IMR-90 (cell line): ENCODE measurements at regions not wholly inside any gene's neighbourhood (a gene's known extent, or its start where the extent isn't known, plus 50 kb on each side); places are given as distances from the start of the nearest gene placed in this dataset.

Experiments used
- ATAC-seq: fragments of 200-7000 bp; cut with Tn5 transposase; 2 replicates; pipeline ENCODE4 v1.9.1; 2020; ENCODE audit warnings: low read depth, mild to moderate bottlenecking, moderate library complexity
- BruUV-seq: library from RNA; stranded (reverse); fragments of 400-500 nt; replicated peaks from 2 replicates; lab custom pipeline; 2021; lab: Mats Ljungman, UMichigan
- CTCF ChIA-PET: fragments of 300-600 bp; formaldehyde crosslinking; extraction: SDS; loops from one replicate; lab custom pipeline; 2021; ENCODE audit warnings: antibody characterized with exemption; lab: Yijun Ruan, JAX
- POLR2A ChIA-PET: fragments of 300-600 bp; sonication (Branson Sonifier 250); formaldehyde crosslinking; loops from one replicate; lab custom pipeline; 2022; ENCODE audit warnings: antibody characterized with exemption; ENCODE audit not compliant: unreplicated experiment; lab: Charles Lee
- DNase-seq: peaks from one replicate; pipeline ENCODE4 v3.0.0; 2013
- H2AFZ ChIP-seq: replicated peaks from 2 replicates; pipeline ENCODE3; 2013; ENCODE audit warnings: low read length, mild to moderate bottlenecking; ENCODE audit not compliant: poor library complexity
- H2AK5ac ChIP-seq: 2 replicates; pipeline ENCODE4 v1.6.1; 2013; ENCODE audit warnings: low read depth, low read length, inconsistent platforms
- H2AK9ac ChIP-seq: replicated peaks from 2 replicates; pipeline ENCODE3; 2013; ENCODE audit warnings: mild to moderate bottlenecking, low read depth, low read length, moderate library complexity; ENCODE audit not compliant: poor library complexity
- H2BK120ac ChIP-seq: 2 replicates; pipeline ENCODE4 v1.6.1; 2013; ENCODE audit warnings: low read depth, low read length, inconsistent platforms
- H2BK15ac ChIP-seq: 3 replicates; pipeline ENCODE4 v1.6.1; 2013; ENCODE audit warnings: low read depth, low read length, inconsistent platforms
- H2BK20ac ChIP-seq: 2 replicates; pipeline ENCODE4 v1.6.1; 2013; ENCODE audit warnings: low read depth, mild to moderate bottlenecking, inconsistent platforms, low read length, moderate library complexity
- H2BK5ac ChIP-seq: 2 replicates; pipeline ENCODE4 v1.6.1; 2013; ENCODE audit warnings: mild to moderate bottlenecking, low read depth, low read length, inconsistent platforms; ENCODE audit not compliant: poor library complexity, severe bottlenecking
- H3K14ac ChIP-seq: replicated peaks from 2 replicates; pipeline ENCODE4 v1.6.1; 2013; ENCODE audit warnings: low read depth, low read length, inconsistent platforms
- H3K18ac ChIP-seq: 2 replicates; pipeline ENCODE4 v1.6.1; 2013; ENCODE audit warnings: low read depth, low read length, control low read depth
- H3K23ac ChIP-seq: 2 replicates; pipeline ENCODE4 v1.6.1; 2013; ENCODE audit warnings: low read depth, low read length, inconsistent platforms
- H3K27ac ChIP-seq: 2 replicates; pipeline ENCODE4 v1.5.1; 2013; ENCODE audit warnings: mild to moderate bottlenecking, control low read depth, low read length; ENCODE audit not compliant: insufficient read depth
- H3K27me3 ChIP-seq: 2 replicates; pipeline ENCODE4 v1.6.1; 2013; ENCODE audit warnings: low read length; ENCODE audit not compliant: control insufficient read depth, insufficient read depth
- H3K36me3 ChIP-seq: 2 replicates; pipeline ENCODE4 v1.6.1; 2013; ENCODE audit warnings: low read length, mixed read lengths; ENCODE audit not compliant: control insufficient read depth, insufficient read depth
- H3K4ac ChIP-seq: 2 replicates; pipeline ENCODE4 v1.6.1; 2013; ENCODE audit warnings: low read depth, low read length, inconsistent platforms
- H3K4me1 ChIP-seq: 2 replicates; pipeline ENCODE4 v1.6.1; 2013; ENCODE audit warnings: low read length, mixed read lengths; ENCODE audit not compliant: control insufficient read depth, insufficient read depth
- H3K4me2 ChIP-seq: 2 replicates; pipeline ENCODE4 v1.6.1; 2013; ENCODE audit warnings: low read depth, mild to moderate bottlenecking, control low read depth, low read length, moderate library complexity
- H3K4me3 ChIP-seq: 2 replicates; pipeline ENCODE4 v1.5.1; 2013; ENCODE audit warnings: low read depth, mild to moderate bottlenecking, control low read depth, low read length, moderate library complexity; ENCODE audit not compliant: insufficient read depth
- H3K56ac ChIP-seq: 2 replicates; pipeline ENCODE4 v1.6.1; 2013; ENCODE audit warnings: low read length, inconsistent platforms; ENCODE audit not compliant: insufficient read depth; ENCODE audit errors: extremely low read depth
- H3K79me1 ChIP-seq, 2 experiments: 2 replicates each; pipeline ENCODE4 v1.6.1; 2013; ENCODE audit warnings: low read length in 2 of 2, inconsistent platforms in 1 of 2, low read depth in 1 of 2
- H3K9ac ChIP-seq: 2 replicates; pipeline ENCODE4 v1.6.1; 2013; ENCODE audit warnings: low read depth, low read length, control low read depth
- H3K9me1 ChIP-seq: 2 replicates; pipeline ENCODE4 v1.6.1; 2013; ENCODE audit warnings: low read length, inconsistent platforms; ENCODE audit not compliant: insufficient read depth
- H3K9me3 ChIP-seq: 2 replicates; pipeline ENCODE4 v1.6.1; 2013; ENCODE audit warnings: low read length; ENCODE audit not compliant: control insufficient read depth, insufficient read depth
- H4K20me1 ChIP-seq: 2 replicates; pipeline ENCODE4 v1.6.1; 2013; ENCODE audit warnings: low read length, inconsistent platforms; ENCODE audit not compliant: insufficient read depth
- H4K5ac ChIP-seq: 2 replicates; pipeline ENCODE4 v1.6.1; 2013; ENCODE audit warnings: mild to moderate bottlenecking, low read depth, low read length, control low read depth
- H4K8ac ChIP-seq, 2 experiments: 2 replicates each; pipeline ENCODE4 v1.6.1; 2013; ENCODE audit warnings: low read depth in 2 of 2, low read length in 2 of 2, control low read depth in 1 of 2, inconsistent platforms in 1 of 2
- H4K91ac ChIP-seq: 2 replicates; pipeline ENCODE4 v1.6.1; 2013; ENCODE audit warnings: low read depth, low read length, inconsistent platforms; ENCODE audit not compliant: insufficient read depth
- BHLHE40 ChIP-seq: fragments of 150-350 bp; IDR thresholded peaks from 2 replicates; pipeline ENCODE4 v1.6.1; 2016; ENCODE audit warnings: mild to moderate bottlenecking, low read depth, low read length
- CEBPB ChIP-seq: IDR thresholded peaks from 2 replicates; pipeline ENCODE4 v1.6.1; 2012; ENCODE audit warnings: low read depth, low read length, improper control_type of control experiment
- CHD1 ChIP-seq: IDR thresholded peaks from 2 replicates; pipeline ENCODE4 v1.6.1; 2012; ENCODE audit warnings: low read depth, low read length, improper control_type of control experiment
- FOS ChIP-seq: fragments of 150-350 bp; IDR thresholded peaks from 2 replicates; pipeline ENCODE4 v1.6.1; 2016; ENCODE audit warnings: low read depth, low read length
- MAFK ChIP-seq: IDR thresholded peaks from 2 replicates; pipeline ENCODE4 v1.6.1; 2012; ENCODE audit warnings: low read depth, low read length, improper control_type of control experiment
- MAZ ChIP-seq: IDR thresholded peaks from 2 replicates; pipeline ENCODE4 v1.6.1; 2012; ENCODE audit warnings: low read depth, mild to moderate bottlenecking, low read length, improper control_type of control experiment, moderate library complexity, borderline replicate concordance
- MXI1 ChIP-seq: IDR thresholded peaks from 2 replicates; pipeline ENCODE4 v1.6.1; 2012; ENCODE audit warnings: low read depth, mild to moderate bottlenecking, low read length, moderate library complexity, borderline replicate concordance
- NFE2L2 ChIP-seq: fragments of 150-350 bp; IDR thresholded peaks from 2 replicates; pipeline ENCODE4 v1.6.1; 2016; ENCODE audit warnings: low read depth, mild to moderate bottlenecking, low read length
- POLR2A ChIP-seq: IDR thresholded peaks from 2 replicates; pipeline ENCODE4 v1.6.1; 2012; ENCODE audit warnings: mild to moderate bottlenecking, low read depth, low read length
- RAD21 ChIP-seq: IDR thresholded peaks from 2 replicates; pipeline ENCODE4 v1.6.1; 2012; ENCODE audit warnings: low read length, improper control_type of control experiment
- RCOR1 ChIP-seq: IDR thresholded peaks from 2 replicates; pipeline ENCODE4 v1.6.1; 2012; ENCODE audit warnings: mild to moderate bottlenecking, low read length, improper control_type of control experiment; ENCODE audit not compliant: insufficient replicate concordance
- RFX5 ChIP-seq: IDR thresholded peaks from 2 replicates; pipeline ENCODE4 v1.8.0; 2012; ENCODE audit warnings: low read depth, mild to moderate bottlenecking, low read length, moderate library complexity
- SMC3 ChIP-seq: fragments of 150-350 bp; IDR thresholded peaks from 2 replicates; pipeline ENCODE4 v1.6.1; 2016; ENCODE audit warnings: low read depth, mild to moderate bottlenecking, antibody characterized with exemption, low read length, moderate library complexity
- WGBS, 2 experiments: methylation state at CpG; one replicate each; pipeline versions ENCODE4 v1.1.5 to v1.1.7; 2013; ENCODE audit warnings: missing lambda C conversion rate in 2 of 2; ENCODE audit not compliant: insufficient read length in 1 of 2; ENCODE audit errors: extremely low coverage in 2 of 2; 5-methylcytosine and 5-hydroxymethylcytosine counted together
- dilution Hi-C: fragments of 300-500 bp; cut with HindIII; formaldehyde crosslinking; loops from one replicate; pipeline ENCODE4 v1.14.3; 2018; ENCODE audit warnings: low sequenced_read_pairs; ENCODE audit not compliant: unreplicated experiment
- in situ Hi-C: fragments of 300-500 bp; cut with MboI; formaldehyde crosslinking; loops from 3 replicates; pipeline ENCODE4 v1.14.3; 2019; ENCODE audit warnings: low sequenced_read_pairs, inconsistent platforms, mixed read lengths
- intact Hi-C: fragments of 100-400 bp; cut with micrococcal nuclease; formaldehyde crosslinking; loops from 2 replicates; pipeline ENCODE4 v1.10.0; 2022
- TF ChIP-seq, protein P1 (sequence below): fragments of 150-350 bp; IDR thresholded peaks from 2 replicates; pipeline ENCODE4 v1.6.1; 2016; ENCODE audit warnings: low read depth, mild to moderate bottlenecking, low read length, moderate library complexity, borderline replicate concordance
- TF ChIP-seq, protein P2 (sequence below): conservative IDR thresholded peaks from 2 replicates; pipeline ENCODE4 v1.5.1; 2012; ENCODE audit warnings: mild to moderate bottlenecking, low read depth, low read length, improper control_type of control experiment
- TF ChIP-seq, protein P3 (sequence below): fragments of 150-350 bp; IDR thresholded peaks from 2 replicates; pipeline ENCODE4 v1.6.1; 2017; ENCODE audit warnings: mild to moderate bottlenecking, antibody characterized with exemption, low read length, low read depth

DNA sequence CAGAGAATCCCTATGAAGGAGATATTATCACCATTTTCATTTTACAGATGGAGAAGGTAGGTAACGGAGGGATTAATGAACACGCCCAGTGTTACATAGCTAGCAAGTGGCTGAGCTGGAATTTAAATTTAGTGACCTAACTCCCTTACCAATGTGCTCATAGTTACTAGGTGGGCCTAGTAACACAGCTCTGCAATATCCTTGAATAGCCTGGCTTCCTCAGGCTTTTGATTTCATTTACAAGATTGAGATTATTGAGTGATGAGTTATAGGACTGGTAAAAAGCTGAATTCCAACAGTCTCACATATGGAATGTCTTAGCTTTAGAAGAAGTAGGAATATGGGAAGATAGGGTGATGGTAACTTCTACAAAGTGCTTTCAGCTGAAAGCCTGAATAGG, 336.3 kb upstream of the KIF2A start:
- no TSS peak for BruUV-seq
- Histone ChIP-seq H3K9me3 (no peaks in the 10 kb centered on the region), H3K9me1 (no peaks in the 10 kb centered on the region; the same call in 1 of the 2 replicates), H4K8ac (no peak overlapping the region), H3K4me3 (no peak overlapping the region), H3K9ac (no peak overlapping the region), H3K27me3 (no peaks in the 10 kb centered on the region), H3K23ac (no peak overlapping the region), H3K4me2 (no peak overlapping the region), H2AFZ (no peak overlapping the region), H4K91ac (no peak overlapping the region), H2BK15ac (no peak overlapping the region), H3K56ac (no peak overlapping the region), H2BK5ac (no peak overlapping the region), H2AK9ac (no peak overlapping the region), H3K14ac (no peak overlapping the region), H4K5ac (no peak overlapping the region), H2AK5ac (no peak overlapping the region), H2BK20ac (no peak overlapping the region), H3K79me1 (no peaks in the 10 kb centered on the region), H4K20me1 (no peaks in the 10 kb centered on the region), H3K27ac (no peak overlapping the region), H3K4me1 (no peaks in the 10 kb centered on the region), H2BK120ac (no peak overlapping the region), H3K18ac (no peak overlapping the region), H3K36me3 (no peaks in the 10 kb centered on the region), H3K4ac (no peak overlapping the region)
- DNase-seq (peak; percentile 8), ATAC-seq (no peak; the same call in 1 of the 2 replicates)
- dilution Hi-C loops (no loop called here), intact Hi-C loops (no loop called here), in situ Hi-C loops (no loop called here)
- ChIA-PET POLR2A (no interaction called here), CTCF (interaction anchor here (1.3 kb wide), 1 partner anchor 172 kb away, joined by 3 read pairs; no protein-coding TSS in a partner anchor)
- TF ChIP-seq RAD21 (no peak), CEBPB (no peak), SMC3 (no peak), FOS (no peak), POLR2A (no peak), RCOR1 (no peak), BHLHE40 (no peak), MXI1 (no peak), MAZ (no peak), RFX5 (no peak), CHD1 (no peak), NFE2L2 (no peak), MAFK (no peak)
- TF ChIP-seq, protein P1, sequence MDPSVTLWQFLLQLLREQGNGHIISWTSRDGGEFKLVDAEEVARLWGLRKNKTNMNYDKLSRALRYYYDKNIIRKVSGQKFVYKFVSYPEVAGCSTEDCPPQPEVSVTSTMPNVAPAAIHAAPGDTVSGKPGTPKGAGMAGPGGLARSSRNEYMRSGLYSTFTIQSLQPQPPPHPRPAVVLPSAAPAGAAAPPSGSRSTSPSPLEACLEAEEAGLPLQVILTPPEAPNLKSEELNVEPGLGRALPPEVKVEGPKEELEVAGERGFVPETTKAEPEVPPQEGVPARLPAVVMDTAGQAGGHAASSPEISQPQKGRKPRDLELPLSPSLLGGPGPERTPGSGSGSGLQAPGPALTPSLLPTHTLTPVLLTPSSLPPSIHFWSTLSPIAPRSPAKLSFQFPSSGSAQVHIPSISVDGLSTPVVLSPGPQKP, result no peak
- TF ChIP-seq, protein P2, sequence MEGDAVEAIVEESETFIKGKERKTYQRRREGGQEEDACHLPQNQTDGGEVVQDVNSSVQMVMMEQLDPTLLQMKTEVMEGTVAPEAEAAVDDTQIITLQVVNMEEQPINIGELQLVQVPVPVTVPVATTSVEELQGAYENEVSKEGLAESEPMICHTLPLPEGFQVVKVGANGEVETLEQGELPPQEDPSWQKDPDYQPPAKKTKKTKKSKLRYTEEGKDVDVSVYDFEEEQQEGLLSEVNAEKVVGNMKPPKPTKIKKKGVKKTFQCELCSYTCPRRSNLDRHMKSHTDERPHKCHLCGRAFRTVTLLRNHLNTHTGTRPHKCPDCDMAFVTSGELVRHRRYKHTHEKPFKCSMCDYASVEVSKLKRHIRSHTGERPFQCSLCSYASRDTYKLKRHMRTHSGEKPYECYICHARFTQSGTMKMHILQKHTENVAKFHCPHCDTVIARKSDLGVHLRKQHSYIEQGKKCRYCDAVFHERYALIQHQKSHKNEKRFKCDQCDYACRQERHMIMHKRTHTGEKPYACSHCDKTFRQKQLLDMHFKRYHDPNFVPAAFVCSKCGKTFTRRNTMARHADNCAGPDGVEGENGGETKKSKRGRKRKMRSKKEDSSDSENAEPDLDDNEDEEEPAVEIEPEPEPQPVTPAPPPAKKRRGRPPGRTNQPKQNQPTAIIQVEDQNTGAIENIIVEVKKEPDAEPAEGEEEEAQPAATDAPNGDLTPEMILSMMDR, result no peak
- TF ChIP-seq, protein P3, sequence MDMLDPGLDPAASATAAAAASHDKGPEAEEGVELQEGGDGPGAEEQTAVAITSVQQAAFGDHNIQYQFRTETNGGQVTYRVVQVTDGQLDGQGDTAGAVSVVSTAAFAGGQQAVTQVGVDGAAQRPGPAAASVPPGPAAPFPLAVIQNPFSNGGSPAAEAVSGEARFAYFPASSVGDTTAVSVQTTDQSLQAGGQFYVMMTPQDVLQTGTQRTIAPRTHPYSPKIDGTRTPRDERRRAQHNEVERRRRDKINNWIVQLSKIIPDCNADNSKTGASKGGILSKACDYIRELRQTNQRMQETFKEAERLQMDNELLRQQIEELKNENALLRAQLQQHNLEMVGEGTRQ, result no peak
- WGBS, 2 experiments, result no CpG with 5 or more reads among the region's 2 CpGs
